Mucosa of stomach (tissue), 1 donor: ENCODE measurements at regions not wholly inside any gene's neighbourhood (a gene's known extent, or its start where the extent isn't known, plus 50 kb on each side); places are given as distances from the start of the nearest gene placed in this dataset.
A peak's percentile ranks its signal among the peaks of the same experiment; 100 is the strongest.
"Not testable (repeated sequence)": the region's sequence is repeated elsewhere in the genome, so short reads cannot be mapped to it uniquely, and the experiment has no call there.

Source experiments
- H3K27me3 ChIP-seq: one replicate; pipeline ENCODE4 v1.7.0; 2013; ENCODE audit warnings: mild to moderate bottlenecking, low read length; ENCODE audit not compliant: control insufficient read depth, insufficient read depth
- H3K36me3 ChIP-seq: one replicate; pipeline ENCODE4 v1.7.0; 2013; ENCODE audit warnings: low read length; ENCODE audit not compliant: control insufficient read depth, insufficient read depth
- H3K4me1 ChIP-seq: one replicate; pipeline ENCODE4 v1.7.0; 2013; ENCODE audit warnings: mild to moderate bottlenecking, low read length; ENCODE audit not compliant: control insufficient read depth, insufficient read depth
- H3K4me3 ChIP-seq: one replicate; pipeline ENCODE4 v1.7.0; 2013; ENCODE audit warnings: low read length
- H3K9ac ChIP-seq: one replicate; pipeline ENCODE4 v1.7.0; 2013; ENCODE audit warnings: mild to moderate bottlenecking, low read length, moderate library complexity
- H3K9me3 ChIP-seq: one replicate; pipeline ENCODE4 v1.7.0; 2013; ENCODE audit warnings: mild to moderate bottlenecking, low read length, moderate library complexity; ENCODE audit not compliant: control insufficient read depth
- donor health status: Pancreatic carcinoma.

DNA sequence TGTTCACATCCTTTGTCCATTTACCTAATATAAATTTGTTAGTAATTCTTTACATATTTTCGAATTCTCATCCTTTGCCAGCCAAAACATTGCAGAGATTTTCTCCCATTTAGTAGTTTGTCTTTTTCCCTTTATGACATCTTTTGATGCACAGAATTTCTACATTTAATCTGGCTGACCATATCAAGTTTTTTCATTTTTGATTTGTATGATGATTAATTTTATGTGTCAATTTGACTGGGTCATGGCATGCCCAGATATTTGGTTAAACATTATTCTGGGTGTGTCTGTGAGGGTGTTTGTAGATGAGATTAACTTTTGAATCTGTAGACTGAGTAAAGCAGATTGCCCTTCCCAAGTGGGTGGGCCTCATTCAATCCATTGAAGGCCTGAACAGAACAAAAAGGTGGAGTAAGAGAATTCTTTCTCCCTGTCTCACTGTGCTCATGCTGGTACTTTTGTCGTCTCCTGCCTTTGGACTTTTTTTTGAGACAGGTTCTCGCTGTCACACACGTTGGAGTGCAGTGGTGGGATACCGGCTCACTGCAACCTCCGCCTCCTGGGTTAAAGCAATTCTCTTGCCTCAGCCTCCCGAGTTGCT, 72.1 kb upstream of the EPB41L1 start:
- H3K4me1 ChIP-seq: peaks cover 48% of the 10 kb centered on the region
- no peaks in the 10 kb centered on the region for H3K9me3 ChIP-seq
- H3K27me3 ChIP-seq: no peaks in the 10 kb centered on the region
- no peaks in the 10 kb centered on the region for H3K36me3 ChIP-seq
- H3K9ac ChIP-seq: no peak overlapping the region
- H3K4me3 ChIP-seq: no peak overlapping the region

DNA sequence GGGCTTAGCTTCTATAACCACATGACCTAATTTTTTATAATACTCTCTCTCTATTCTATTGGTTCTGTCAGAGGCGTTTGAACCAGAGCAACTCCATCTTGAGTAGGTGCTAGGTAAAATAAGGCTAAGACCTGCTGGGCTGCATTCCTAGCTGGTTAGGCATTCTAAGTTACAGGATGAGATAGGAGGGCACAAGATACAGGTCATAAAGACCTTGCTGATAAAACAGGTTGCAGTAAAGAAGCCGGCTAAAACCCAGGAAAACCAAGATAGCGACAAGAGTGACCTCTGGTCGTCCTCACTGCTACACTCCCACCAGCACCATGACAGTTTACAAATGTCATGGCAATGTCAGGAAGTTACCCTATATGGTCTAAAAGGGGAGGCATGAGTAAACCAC, 71.3 kb upstream of the EPB41L1 start:
- H3K9me3 ChIP-seq, H3K36me3 ChIP-seq, H3K4me3 ChIP-seq, H3K9ac ChIP-seq, H3K27me3 ChIP-seq: not testable (repeated sequence)
- H3K4me1 ChIP-seq: peaks cover 49% of the 10 kb centered on the region

DNA sequence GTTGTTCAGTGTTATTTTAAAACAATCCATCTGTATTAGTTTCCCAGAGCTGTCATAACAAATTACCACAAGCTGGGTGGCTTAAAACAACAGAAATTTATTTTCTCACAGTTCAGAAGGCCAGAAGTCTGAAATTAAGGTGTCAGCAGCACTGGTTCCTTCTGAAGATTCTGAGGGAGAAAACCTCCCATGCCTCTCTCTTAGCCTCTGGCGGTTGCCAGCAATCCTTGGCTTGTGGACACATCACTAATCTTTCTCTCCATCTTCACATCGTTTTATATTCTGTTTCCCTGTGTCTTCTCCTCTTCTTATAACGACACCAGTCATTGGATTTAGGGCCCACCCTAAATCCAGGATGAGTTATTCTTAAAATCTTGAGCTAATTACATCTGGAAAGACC, 70.2 kb upstream of the EPB41L1 start:
- Histone ChIP-seq H3K9ac (no peak overlapping the region), H3K9me3 (no peaks in the 10 kb centered on the region), H3K4me3 (no peak overlapping the region), H3K36me3 (no peaks in the 10 kb centered on the region), H3K4me1 (peaks cover 49% of the 10 kb centered on the region), H3K27me3 (no peaks in the 10 kb centered on the region)

DNA sequence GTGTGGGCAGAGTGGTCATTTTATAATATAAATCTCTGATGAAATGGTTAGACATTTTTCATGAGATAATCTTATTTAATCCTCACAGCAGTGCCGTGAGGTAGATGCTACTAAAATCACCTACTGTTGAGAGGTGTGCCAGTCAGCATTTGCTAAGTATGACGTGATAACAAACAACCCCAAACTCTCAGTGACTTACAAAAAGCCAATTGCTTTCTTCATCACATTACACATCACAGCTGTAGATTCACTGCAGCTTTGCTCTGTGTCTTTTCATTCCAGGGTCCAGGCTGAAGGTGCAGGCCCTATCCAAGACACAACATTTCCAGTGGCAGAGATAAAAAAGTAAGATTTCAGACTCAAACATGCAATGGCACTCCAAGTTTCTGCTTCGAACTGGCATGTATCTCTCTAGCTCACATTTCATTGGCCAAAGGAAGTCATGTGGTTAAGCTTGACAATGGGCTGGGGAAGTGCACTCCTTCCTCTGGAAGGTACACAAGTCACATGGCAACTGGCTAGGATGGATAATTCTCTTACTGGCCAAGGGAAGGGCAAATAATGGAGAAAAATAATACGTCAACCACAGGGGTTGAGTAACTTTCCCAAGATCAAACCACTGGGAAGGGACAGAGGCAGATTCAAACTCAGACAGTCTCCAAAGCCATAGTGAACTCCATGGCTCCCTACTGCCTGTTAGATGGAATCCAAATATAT, 69.5 kb upstream of the EPB41L1 start:
- H3K4me1 ChIP-seq: peaks cover 49% of the 10 kb centered on the region
- H3K4me3 ChIP-seq: no peak overlapping the region
- H3K9ac ChIP-seq: no peak overlapping the region
- H3K27me3 ChIP-seq: no peaks in the 10 kb centered on the region
- no peaks in the 10 kb centered on the region for H3K9me3 ChIP-seq
- no peaks in the 10 kb centered on the region for H3K36me3 ChIP-seq

- H3K27me3 ChIP-seq: no peaks in the 10 kb centered on the region
- H3K4me3 ChIP-seq: no peak overlapping the region
- peak overlapping the region; percentile 22 for H3K9ac ChIP-seq
- no peaks in the 10 kb centered on the region for H3K9me3 ChIP-seq
- H3K4me1 ChIP-seq: peaks cover 49% of the 10 kb centered on the region
- H3K36me3 ChIP-seq: no peaks in the 10 kb centered on the region
Measured at GRCh38 chr20:36085686-36086267, 68.8 kb upstream of the EPB41L1 start.

- Histone ChIP-seq H3K4me1 (peaks cover 57% of the 10 kb centered on the region), H3K27me3 (no peaks in the 10 kb centered on the region), H3K4me3 (peak overlapping the region; percentile 6), H3K36me3 (no peaks in the 10 kb centered on the region), H3K9ac (no peak overlapping the region), H3K9me3 (no peaks in the 10 kb centered on the region)
Measured at GRCh38 chr20:36086767-36087166, 67.8 kb upstream of the EPB41L1 start.

GRCh38 chr20:36090223-36090622, 64.3 kb upstream of the EPB41L1 start:
- no peak overlapping the region for H3K9ac ChIP-seq
- H3K36me3 ChIP-seq: no peaks in the 10 kb centered on the region
- no peaks in the 10 kb centered on the region for H3K9me3 ChIP-seq
- no peaks in the 10 kb centered on the region for H3K27me3 ChIP-seq
- H3K4me1 ChIP-seq: peaks cover 41% of the 10 kb centered on the region
- no peak overlapping the region for H3K4me3 ChIP-seq

GRCh38 chr20:36091561-36092397, 62.8 kb upstream of the EPB41L1 start:
- Histone ChIP-seq H3K27me3 (no peaks in the 10 kb centered on the region), H3K4me3 (peak overlapping the region; percentile 10), H3K9me3 (no peaks in the 10 kb centered on the region), H3K36me3 (no peaks in the 10 kb centered on the region), H3K9ac (peak overlapping the region; percentile 83), H3K4me1 (peaks cover 40% of the 10 kb centered on the region)

- Histone ChIP-seq H3K9me3 (no peaks in the 10 kb centered on the region), H3K36me3 (no peaks in the 10 kb centered on the region), H3K4me3 (peak overlapping the region; percentile 94), H3K9ac (peak overlapping the region; percentile 83), H3K4me1 (peaks cover 40% of the 10 kb centered on the region), H3K27me3 (no peaks in the 10 kb centered on the region)
Measured at GRCh38 chr20:36092398-36093024, 62.0 kb upstream of the EPB41L1 start.

- Histone ChIP-seq H3K4me1 (peaks cover 48% of the 10 kb centered on the region), H3K36me3 (no peaks in the 10 kb centered on the region), H3K9ac (peak overlapping the region; percentile 83), H3K9me3 (no peaks in the 10 kb centered on the region), H3K4me3 (peak overlapping the region; percentile 94), H3K27me3 (no peaks in the 10 kb centered on the region)
Measured at GRCh38 chr20:36093025-36093803, 61.3 kb upstream of the EPB41L1 start.

DNA sequence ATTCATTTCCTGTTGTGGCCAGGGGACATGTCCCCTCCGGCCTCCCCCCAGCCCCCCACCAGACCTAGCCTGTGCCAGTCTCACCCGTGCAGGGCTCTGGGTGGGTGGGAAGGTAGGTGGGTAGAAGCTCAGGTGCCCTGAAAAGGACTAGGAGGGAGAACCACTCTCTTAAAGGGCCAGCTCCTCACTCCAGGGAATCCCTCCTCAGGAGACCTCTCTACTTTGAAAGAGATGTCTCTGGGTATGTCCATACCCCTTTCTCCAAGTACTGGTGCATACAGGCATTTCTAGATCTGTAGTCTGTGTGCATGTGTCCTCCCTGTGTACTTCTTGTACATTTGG, 60.8 kb upstream of the EPB41L1 start:
- no peaks in the 10 kb centered on the region for H3K9me3 ChIP-seq
- peaks cover 53% of the 10 kb centered on the region for H3K4me1 ChIP-seq
- peak overlapping the region; percentile 83 for H3K9ac ChIP-seq
- peak overlapping the region; percentile 94 for H3K4me3 ChIP-seq
- H3K36me3 ChIP-seq: no peaks in the 10 kb centered on the region
- no peaks in the 10 kb centered on the region for H3K27me3 ChIP-seq
